GM18909 (cell line): ENCODE measurements at regions not wholly inside any gene's neighbourhood (a gene's known extent, or its start where the extent isn't known, plus 50 kb on each side); places are given as distances from the start of the nearest gene placed in this dataset.

Source experiments
- ATAC-seq: cut with Tn5 transposase; IDR thresholded peaks from one replicate; pipeline ENCODE4 v1.9.1; 2021; ENCODE audit warnings: mild to moderate bottlenecking; ENCODE audit not compliant: unreplicated experiment, poor library complexity

DNA sequence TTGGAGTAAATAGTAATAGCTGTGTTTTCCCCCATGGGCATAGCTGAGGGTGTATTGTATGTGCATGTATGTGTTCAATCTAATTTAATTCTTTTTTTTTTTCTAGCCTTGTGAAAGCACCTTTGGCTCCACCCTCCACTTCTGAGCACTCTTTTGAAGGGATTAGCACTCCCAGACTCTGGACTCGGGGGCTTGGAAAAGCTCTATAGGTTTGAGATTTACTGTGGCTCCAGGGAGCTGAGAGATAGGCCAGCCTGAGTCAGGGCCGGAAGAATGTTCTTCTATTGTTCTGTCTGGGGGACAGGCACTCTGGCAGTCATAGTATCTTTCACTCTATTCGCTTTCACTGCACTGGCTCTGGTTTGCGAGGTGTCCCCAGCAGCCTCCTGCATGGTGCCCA, 540.0 kb upstream of the TBX3 start:
- no peak for ATAC-seq

DNA sequence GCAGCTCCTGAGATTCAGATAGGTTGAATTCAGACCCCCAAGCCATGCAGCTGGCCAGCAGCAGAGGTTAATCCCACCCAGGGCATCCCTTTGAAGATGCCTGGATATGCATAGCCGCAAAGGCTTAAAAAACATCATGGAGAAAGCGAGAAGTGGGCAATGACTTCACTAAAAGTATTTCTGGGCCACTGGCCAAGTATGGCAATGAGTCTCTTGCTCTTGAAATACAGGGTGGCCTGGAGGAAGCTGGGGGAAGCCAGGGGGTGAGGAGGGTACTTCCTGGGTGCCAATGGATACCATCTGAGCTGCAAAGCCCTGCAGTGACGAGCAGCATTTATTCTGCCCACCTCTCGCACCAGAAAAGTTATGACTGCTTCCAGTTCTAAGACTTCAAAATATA, 539.3 kb upstream of the TBX3 start:
- ATAC-seq: no peak

DNA sequence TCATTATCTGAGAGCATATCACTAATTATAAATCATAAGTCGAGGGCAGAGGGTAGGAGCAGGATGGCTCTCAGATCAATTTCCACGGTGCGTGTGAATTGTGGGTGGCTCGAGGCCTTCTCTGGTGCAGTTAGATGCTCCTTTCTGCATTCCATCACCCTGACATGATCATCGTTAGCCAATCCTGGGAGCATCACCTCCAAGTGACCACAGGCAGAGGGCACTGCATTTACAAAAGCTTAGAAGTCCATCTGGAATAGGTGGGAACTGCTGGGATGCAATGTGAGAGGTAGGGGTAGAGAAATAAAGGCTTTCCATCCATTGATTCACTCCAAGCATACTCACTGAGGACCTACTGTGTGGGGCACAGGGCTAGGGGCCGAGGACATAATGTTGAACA, 538.2 kb upstream of the TBX3 start:
- ATAC-seq: no peak

DNA sequence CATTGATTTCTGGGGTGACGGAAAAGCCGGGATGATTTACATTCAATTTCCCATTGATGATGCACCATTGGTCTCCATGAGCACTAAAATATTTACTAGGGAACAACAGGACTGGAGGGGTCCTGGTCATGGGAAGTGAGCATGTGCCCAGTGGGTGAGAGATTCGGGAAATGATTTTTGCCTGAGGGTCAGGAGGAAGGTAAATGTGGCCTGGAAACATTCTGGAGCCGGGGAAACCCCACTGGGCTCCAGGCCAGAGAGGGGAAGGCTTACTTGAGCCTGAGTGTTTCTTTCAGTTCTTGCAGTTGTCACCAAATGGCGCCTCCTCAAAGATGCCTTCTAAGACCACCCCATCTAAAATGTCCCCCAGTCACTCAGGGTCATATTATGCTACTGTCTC, 532.3 kb upstream of the TBX3 start:
- no peak for ATAC-seq

DNA sequence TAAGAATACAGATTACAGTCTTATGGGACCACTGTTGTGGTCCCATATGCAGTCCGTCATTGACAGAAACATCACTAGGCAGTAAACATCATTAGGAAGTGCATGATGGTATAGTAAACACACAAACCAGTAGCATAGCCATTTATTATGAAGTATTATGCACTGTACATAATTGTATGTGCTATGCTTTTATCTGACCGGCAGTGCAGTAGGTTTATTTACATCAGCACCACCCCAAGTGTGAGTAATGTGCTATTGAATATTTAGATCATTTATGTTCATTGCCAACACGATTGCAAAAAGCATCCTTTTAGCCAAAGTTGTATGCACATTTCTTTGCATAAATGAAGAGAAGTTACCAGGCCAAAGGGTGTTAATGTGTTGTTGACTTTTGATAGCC, 531.6 kb upstream of the TBX3 start:
- no peak for ATAC-seq

DNA sequence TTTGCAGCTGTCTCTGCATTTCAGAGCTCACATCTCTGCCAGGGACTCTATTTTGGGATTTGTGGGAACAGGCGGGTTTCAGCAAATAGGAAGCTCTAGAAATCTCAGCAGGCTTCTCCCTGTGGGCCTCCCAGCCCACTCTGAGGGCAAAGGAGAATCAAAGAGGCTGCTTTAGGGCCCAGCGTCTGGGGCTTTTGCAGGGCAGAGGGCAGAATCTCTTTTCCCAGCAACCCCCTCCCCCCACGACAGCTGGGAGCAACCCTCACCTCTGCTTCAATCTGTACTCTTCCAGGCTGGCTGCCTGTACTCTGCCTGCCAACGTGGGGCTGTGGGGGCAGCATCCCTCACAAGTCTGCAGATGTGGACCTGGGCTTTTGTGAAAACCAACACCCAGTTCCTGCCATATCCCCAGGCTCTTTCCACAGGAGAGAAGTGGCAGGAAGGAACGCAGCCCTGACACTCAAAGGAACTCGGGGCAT, 529.6 kb upstream of the TBX3 start:
- no peak for ATAC-seq

DNA sequence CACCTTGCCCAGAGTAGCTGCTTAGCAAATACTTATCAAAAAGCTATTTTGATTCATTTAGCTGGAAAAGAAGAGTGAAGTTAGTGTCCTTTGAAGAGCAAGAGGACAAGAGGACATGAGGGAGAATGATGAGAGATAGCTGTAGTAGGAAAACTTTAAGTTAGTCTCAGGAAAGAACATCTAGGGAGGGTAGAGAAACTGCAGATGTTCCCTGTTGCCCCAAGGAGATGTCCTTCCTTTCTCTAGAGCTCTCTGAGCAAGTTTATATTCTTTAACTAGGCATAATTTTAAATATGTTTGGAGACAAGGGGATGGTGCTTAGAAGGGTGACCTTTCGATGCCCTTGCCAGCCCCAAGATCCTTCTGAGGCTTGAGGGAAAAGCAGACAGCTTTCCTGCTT, 529.1 kb upstream of the TBX3 start:
- no peak for ATAC-seq

DNA sequence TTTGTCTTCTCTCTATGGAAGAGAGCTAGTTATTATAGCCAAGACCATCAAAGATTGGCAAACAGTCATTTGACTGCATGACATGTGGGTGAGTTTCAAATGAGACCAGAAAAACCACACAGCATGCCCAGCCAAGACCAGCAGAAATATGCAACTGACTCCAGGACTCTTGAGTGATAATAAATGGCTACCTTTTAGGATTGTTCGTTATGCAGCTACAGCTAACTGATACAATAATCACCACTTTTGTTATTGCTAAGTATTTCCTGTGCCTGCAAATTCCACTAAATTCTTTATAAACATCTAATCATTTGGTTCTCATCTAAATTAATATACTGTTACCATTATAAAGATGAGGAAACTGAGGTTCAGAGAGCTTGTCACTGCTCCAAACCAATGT, 528.4 kb upstream of the TBX3 start:
- ATAC-seq: no peak

DNA sequence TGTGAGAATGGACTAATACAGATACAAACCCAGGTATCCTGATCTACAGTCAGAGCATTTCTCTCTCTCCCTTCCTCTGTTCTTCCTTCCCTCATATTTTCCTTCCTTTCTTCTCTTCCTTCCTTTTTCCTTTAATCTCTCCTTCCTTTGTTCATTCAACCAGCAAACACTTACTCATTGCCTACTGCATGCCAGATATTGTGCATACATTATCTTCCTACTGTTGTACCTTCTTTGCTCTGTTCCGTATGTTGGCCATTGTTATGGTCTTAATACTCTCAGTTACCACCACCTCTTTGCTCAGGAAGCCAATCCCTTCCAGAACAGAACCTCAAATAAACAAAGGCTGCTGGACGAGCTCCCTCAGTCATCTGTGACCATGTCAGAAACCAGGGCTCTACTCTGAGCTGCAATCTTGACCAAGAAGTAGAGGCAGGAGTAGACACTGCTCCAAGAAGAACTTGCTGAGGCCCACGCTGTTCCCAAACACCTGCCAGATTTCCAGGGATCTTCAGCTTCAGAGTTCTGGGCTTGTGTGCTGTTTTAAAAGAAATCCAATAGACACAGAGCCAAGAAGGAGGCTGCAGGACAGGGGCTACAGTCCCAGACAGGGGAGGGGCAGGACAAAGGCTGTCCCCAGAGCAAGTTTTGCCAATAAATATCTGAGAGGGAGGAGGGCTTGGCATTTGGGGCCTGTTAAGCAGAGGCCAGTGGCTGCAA, 526.7 kb upstream of the TBX3 start:
- ATAC-seq: no peak

DNA sequence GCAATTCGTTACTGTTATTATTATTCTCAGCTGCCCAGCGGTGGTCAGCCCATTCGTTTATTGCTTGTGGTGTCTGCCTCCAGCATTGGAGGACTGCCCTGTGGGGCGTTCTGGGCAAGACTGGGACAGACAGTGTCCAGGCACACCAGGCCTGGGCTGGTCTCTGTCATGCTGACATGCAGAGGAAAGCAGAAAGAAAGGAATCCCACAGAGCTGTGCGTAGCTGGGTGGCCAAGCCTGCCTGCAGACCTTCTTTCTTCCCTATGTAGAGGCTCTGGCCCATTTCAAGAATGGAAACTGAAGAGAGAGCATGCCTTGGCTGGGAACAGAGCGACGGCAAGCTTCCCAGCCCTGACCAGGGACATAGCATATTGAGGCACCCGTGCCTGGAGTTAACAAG, 525.3 kb upstream of the TBX3 start:
- ATAC-seq: no peak

DNA sequence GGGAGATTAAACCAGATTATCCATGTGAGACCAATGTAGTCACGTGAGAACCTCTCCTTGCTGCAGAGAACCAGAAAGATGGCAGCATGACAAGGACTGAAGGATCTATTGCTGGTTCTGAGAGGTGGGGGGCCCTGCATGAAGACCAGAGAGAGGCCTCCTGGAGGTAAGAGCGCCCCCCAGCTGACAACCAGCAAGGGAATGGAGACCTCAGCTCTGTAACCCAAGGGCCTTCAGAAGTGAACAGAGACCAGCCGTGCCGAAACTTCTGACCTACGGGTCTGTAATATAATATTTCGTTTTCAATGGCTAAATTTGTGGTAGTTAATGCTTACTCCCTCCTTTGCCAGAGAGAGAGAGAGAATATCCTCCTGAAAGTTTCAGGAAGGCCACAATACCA, 524.1 kb upstream of the TBX3 start:
- no peak for ATAC-seq

DNA sequence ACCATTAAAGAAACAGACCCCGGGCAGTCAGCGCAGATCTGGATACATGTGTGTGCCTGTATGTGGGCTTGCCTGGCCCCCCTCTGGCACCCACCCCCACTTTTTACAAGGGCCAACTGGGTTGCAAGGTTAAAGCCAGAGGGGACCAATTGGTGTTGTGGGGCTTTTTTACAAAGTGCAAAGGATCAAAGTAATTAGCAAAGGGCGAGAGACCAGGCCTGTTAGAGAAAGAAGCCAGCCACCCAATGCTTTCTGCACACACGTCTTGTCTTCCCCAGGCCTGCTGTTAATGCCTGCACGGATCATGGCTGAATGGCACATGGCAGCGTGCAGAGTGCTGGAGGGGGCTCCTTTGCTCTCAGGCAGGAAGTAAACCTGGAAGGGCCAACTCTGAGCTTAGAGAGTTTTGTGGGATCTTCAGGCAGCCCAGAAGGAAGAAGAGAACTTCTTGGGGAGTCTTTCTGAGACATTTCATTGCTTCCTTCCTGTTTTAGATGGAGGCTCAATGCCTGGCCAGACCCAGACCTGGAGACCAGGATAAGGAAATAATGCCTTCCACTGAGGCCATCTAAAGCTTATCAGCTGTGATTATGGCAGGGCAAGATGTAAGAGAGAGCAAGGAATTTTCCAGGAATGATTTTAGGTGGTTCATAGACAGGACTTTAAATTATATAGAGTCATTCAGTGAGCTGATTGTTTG, 523.4 kb upstream of the TBX3 start:
- ATAC-seq: no peak

DNA sequence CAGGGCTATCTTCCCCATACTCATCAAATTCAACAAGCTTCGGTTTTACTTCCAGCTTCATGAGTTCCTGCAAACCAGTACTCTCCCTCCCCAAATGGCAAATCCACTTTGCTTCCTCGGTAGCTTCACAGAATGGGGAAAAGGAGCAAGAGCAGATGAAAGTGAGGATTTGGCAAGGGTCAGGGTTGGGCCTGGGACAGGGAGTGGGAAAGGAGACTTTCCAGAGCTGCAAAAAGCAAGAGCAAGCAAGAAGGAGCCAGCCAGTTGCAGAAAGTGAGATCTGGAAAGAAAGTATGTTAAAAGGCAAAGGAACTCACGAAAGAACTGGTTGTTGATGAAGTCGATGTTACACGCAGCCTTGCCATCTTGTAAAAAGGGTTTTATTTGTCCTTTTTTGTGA, 522.8 kb upstream of the TBX3 start:
- no peak for ATAC-seq

DNA sequence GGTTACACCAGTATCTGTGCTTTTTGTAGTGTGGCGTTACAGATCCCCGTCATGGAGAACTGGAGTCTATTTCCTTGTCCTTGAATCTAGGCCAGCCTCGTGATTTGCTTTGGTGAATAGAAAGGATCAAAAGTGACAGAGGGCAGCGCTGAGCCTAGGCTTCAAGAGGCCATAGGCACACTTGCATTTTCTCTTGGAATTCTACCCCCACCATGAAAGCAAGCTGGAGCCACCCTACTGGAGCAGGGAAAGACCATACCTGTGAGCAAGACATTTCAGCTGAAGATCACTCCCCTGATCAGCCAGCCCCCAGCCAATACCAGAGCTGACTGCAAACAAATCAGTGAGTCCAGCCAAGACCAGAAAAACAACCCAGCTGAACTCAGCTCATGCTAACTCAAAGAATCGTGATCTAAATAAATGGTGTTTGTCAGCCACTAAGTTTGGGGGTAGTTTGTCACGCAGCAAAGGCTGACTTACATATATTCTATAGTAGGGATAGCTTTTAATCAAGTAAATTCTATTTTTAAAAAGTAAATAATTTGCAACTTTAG, 521.9 kb upstream of the TBX3 start:
- no peak for ATAC-seq

DNA sequence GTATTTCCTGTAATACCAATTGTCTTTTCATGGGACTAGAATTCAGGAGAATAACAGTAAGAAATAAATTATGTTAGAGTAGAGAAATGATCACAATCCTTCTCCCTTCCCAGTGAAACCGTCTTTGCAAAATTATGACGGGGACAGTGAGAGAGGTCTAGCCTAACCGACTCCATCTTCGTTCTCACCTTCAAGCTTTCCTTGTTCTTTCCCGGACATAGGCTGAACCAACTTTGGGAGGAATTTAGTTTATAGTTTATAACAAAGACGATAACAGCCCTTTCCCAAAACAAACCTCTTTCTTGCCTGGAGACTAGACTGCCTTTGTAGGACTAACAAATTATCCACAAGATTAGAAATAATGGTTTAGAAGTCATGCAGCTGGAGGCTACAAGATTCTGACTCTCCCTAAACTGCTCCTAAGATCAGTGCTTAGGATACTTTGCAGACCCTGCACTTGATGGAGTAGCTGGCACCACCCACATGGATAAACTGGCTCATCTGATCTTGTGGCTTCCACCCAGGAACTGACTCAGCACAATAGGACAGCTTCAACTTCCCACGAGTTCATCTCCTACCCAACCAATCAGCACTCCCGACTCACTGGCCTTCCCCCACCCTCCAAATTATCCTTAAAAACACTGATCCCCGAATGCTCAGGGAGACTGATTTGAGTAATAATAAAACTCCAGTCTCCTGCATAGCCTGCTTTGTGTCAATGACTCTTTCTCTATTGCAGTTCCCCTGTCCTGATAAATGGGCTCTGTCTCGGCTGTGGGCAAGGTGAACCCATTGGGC, 521.2 kb upstream of the TBX3 start:
- ATAC-seq: no peak

DNA sequence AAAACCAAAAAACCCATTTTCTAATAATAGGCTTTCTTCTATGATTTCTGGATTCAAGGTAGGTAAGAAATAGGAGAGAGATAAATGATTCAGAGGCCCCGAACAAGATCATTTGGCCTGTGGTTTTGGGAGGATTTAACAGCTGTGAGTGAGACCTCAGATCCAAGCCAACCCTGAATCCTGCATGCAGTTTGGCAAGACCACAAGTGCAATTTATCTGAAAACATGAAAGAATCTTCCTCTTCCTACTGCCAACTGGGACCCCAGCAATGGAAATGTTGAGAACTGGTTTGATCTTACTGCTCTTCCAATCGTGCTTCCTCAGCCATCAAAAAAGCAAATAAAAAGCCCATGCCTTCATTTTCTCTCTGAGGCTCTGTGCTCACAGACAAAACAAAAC, 519.7 kb upstream of the TBX3 start:
- no peak for ATAC-seq

DNA sequence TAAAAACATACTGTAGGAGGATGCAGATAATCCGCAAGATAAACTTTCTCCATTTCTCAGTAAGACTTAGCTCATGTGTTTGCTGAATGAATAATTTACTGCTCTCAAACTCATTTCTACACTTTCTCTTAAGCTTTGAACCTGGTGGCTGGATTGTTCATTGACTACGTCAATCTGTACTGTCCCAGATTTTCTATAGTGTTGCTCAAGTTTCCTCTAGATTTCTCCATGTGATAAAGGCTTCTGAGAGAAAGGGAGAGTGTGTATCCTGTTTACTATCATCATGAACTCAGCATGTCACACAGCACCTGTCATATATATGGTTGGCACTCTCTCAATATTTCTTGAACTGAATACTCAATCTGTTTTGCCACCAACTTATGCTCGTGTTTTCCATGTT, 518.0 kb upstream of the TBX3 start:
- ATAC-seq: no peak

DNA sequence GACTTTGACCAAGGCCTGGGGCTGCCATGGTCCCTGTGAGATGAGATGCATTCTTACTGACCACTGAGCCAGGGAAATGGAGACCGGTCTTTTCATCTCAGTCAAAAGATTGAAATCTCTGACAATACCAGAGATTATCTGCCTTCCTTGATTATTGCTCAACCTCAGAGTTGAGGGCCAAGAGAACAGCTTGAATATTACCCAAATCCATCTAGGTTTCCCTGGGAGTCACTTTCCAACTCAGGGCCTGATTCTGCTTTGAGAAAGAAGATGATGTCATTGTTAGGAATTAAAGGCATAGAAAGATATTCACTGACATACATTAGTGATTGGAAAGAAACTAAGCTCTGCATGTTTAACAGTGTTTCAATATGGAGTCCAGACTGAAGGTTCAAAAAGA, 515.9 kb upstream of the TBX3 start:
- ATAC-seq: no peak

DNA sequence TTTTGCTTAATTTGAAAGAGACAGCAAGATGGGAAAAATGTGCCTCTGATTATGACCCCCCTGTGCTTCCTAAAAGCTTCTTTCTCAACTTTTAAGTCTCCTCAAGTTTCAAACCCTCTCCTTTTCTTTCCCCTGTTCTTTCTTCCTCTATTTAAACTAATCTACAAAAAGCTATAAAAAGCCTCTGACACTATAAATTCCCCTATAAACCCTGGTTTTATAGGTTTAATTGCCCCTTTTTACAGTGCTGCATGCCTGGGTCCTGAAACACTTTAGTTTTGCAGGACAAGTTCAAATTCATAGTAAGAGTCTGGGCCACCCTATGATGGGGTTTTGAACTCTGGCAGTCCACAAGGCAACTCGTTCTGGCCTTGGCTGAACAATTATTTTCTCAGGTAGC, 510.9 kb upstream of the TBX3 start:
- ATAC-seq: no peak

DNA sequence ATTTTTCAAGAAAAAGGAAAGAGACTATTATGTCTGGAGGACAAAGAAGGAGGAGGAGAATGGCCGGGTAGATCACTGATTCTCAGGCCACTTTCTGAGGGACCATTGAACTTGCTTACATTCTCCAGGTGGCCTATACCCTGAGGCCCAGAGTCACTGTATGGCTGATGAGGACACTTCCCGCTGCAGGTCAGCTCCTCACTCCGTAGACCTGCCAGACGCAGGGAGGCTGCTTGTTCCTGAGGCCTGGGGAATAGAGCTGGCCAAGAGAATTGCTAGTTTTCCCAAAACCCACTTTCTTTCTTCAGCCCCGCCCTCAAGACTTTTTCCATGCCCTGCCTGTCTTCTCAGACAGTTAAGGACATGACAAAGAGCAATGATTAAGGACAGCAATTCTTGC, 510.5 kb upstream of the TBX3 start:
- no peak for ATAC-seq

DNA sequence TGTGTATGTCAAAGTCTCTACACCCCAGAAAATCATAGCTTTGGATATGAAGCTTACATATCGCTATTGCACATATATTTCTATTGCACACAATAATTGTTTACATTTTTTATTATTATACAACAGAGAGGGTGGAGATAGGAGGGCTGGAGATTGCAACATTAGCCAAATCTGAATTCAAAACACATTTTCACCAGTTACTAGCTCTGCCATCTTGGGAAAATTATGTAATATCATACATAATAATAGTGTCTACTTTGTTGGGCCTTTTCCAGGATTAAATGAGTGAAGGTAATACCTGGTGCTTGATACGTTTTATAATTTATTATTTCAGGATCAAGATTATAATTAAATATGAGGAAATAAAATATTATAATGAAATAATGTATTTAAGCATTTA, 507.4 kb upstream of the TBX3 start:
- no peak for ATAC-seq
